Astrocyte (in vitro differentiated cells and primary cell): ENCODE measurements at regions not wholly inside any gene's neighbourhood (a gene's known extent, or its start where the extent isn't known, plus 50 kb on each side); places are given as distances from the start of the nearest gene placed in this dataset.

ENCODE experiments used
- DNase-seq: peaks from one replicate; pipeline ENCODE4 v3.0.0-alpha.2; 2010; ENCODE audit warnings: low read depth
- FAIRE-seq: peaks from 2 replicates; lab custom pipeline; 2011; peaks lifted over from hg19 to GRCh38; lab: Jason Lieb, UNC
- H2AFZ ChIP-seq: 2 replicates; pipeline ENCODE4 v1.6.0; 2012; ENCODE audit warnings: low read depth, low read length, inconsistent platforms
- H3K27ac ChIP-seq: 2 replicates; pipeline ENCODE4 v1.5.1; 2011; ENCODE audit warnings: low read depth, low read length, inconsistent platforms
- H3K27me3 ChIP-seq: 2 replicates; pipeline ENCODE4 v1.6.0; 2011; ENCODE audit warnings: low read length, inconsistent platforms; ENCODE audit not compliant: insufficient read depth
- H3K36me3 ChIP-seq: 2 replicates; pipeline ENCODE4 v1.5.1; 2011; ENCODE audit warnings: low read length, inconsistent platforms; ENCODE audit not compliant: insufficient read depth
- H3K4me1 ChIP-seq: 2 replicates; pipeline ENCODE4 v1.5.1; 2011; ENCODE audit warnings: low read length, inconsistent platforms; ENCODE audit not compliant: insufficient read depth
- H3K4me2 ChIP-seq: 2 replicates; pipeline ENCODE4 v1.6.0; 2012; ENCODE audit warnings: low read length, inconsistent platforms
- H3K4me3 ChIP-seq: 2 replicates; pipeline ENCODE4 v1.5.1; 2011; ENCODE audit warnings: low read depth, mild to moderate bottlenecking, low read length, inconsistent platforms; ENCODE audit not compliant: insufficient read depth
- H3K79me2 ChIP-seq: 2 replicates; pipeline ENCODE4 v1.6.0; 2012; ENCODE audit warnings: mild to moderate bottlenecking, low read length, inconsistent platforms; ENCODE audit not compliant: insufficient read depth
- H3K9ac ChIP-seq: 2 replicates; pipeline ENCODE4 v1.6.0; 2012; ENCODE audit warnings: mild to moderate bottlenecking, low read length, inconsistent platforms
- H3K9me3 ChIP-seq: 2 replicates; pipeline ENCODE4 v1.5.1; 2012; ENCODE audit warnings: low read depth, mild to moderate bottlenecking, low read length, inconsistent platforms; ENCODE audit not compliant: insufficient read depth
- H4K20me1 ChIP-seq: 2 replicates; pipeline ENCODE4 v1.6.0; 2012; ENCODE audit warnings: low read length, inconsistent platforms; ENCODE audit not compliant: insufficient read depth
- H3K27ac Mint-ChIP-seq: one replicate; pipeline ENCODE4 v1.8.0; 2021; ENCODE audit warnings: mild to moderate bottlenecking, mixed read lengths; ENCODE audit not compliant: unreplicated experiment
- H3K27me3 Mint-ChIP-seq: one replicate; pipeline ENCODE4 v1.8.0; 2021; ENCODE audit warnings: low read depth, mixed read lengths; ENCODE audit not compliant: unreplicated experiment
- H3K36me3 Mint-ChIP-seq: one replicate; pipeline ENCODE4 v1.8.0; 2021; ENCODE audit warnings: low read depth, mixed read lengths; ENCODE audit not compliant: unreplicated experiment
- H3K4me1 Mint-ChIP-seq: one replicate; pipeline ENCODE4 v1.8.0; 2021; ENCODE audit warnings: low read depth, mixed read lengths; ENCODE audit not compliant: unreplicated experiment
- H3K4me3 Mint-ChIP-seq: one replicate; pipeline ENCODE4 v1.8.0; 2021; ENCODE audit warnings: mild to moderate bottlenecking, moderate library complexity, mixed read lengths; ENCODE audit not compliant: unreplicated experiment
- H3K9me3 Mint-ChIP-seq: one replicate; pipeline ENCODE4 v1.8.0; 2021; ENCODE audit warnings: mild to moderate bottlenecking, mixed read lengths; ENCODE audit not compliant: unreplicated experiment
- CTCF ChIP-seq: IDR thresholded peaks from 2 replicates; pipeline ENCODE4 v1.5.1; 2011; ENCODE audit warnings: low read depth, mild to moderate bottlenecking, inconsistent platforms, low read length, moderate library complexity; ENCODE audit not compliant: insufficient read depth
- EZH2 ChIP-seq: IDR thresholded peaks from 2 replicates; pipeline ENCODE4 v1.6.1; 2012; ENCODE audit warnings: mild to moderate bottlenecking, low read length, inconsistent platforms; ENCODE audit not compliant: insufficient read depth

DNA sequence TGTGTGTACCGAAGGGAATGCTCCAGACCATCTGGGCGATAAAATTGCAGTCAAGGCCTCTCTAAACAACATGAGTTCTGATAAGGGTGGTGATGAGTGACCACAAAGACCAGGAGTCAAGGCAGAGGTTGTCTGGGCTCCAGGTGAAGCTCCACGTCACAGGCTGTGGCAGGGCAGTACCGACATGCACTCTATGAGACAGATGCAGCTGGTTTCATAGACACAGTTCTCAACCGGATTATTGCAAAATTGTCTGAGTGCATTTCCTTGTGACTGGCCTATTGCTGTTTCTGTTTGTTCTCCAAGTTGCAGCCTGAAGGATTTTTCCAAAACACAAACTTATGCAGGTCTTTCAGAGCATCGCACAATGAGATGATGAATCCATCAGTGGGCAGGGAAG lies 157.5 kb upstream of the HES1 start:
- Histone ChIP-seq H3K4me1 (peaks cover 29% of the 10 kb centered on the region), H3K79me2 (no peaks in the 10 kb centered on the region), H3K9me3 (no peaks in the 10 kb centered on the region), H2AFZ (no peak overlapping the region), H3K27me3 (peaks cover 49% of the 10 kb centered on the region), H3K4me2 (no peak overlapping the region), H4K20me1 (no peaks in the 10 kb centered on the region), H3K36me3 (no peaks in the 10 kb centered on the region), H3K4me3 (no peak overlapping the region), H3K27ac (no peak overlapping the region), H3K9ac (no peak overlapping the region)
- H3K9me3 Mint-ChIP-seq: peaks cover 6% of the 10 kb centered on the region
- peaks cover 19% of the 10 kb centered on the region for H3K4me1 Mint-ChIP-seq
- FAIRE-seq (no peak), DNase-seq (peak; percentile 76)
- no peak overlapping the region for H3K4me3 Mint-ChIP-seq
- H3K27ac Mint-ChIP-seq: no peak overlapping the region
- H3K36me3 Mint-ChIP-seq: peaks cover 2% of the 10 kb centered on the region
- H3K27me3 Mint-ChIP-seq: peaks cover 77% of the 10 kb centered on the region
- TF ChIP-seq EZH2 (no peak), CTCF (no peak)

DNA sequence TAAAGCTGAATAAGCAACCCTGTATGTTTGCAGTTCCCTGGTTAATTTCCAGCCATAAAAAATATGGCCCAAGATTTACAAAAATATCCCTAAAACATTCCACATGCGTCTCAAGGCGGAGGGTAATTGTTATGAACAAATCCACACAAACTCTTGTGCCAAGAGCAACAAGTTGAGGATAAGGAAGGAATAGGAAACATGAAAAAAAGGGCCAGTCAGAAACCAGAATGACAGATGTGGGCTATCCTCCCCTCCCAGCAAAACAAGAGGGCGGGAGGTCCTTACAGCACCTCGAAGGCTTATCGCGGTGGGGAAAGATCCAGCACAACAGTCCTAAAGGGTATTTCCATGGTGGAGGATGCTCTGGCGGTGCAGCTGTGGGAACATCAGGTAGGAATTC lies 155.6 kb upstream of the HES1 start:
- Mint-ChIP-seq H3K9me3 (peaks cover 6% of the 10 kb centered on the region), H3K27ac (no peak overlapping the region), H3K27me3 (peaks cover 88% of the 10 kb centered on the region), H3K36me3 (peaks cover 4% of the 10 kb centered on the region), H3K4me3 (no peak overlapping the region), H3K4me1 (peaks cover 1% of the 10 kb centered on the region)
- H3K9me3 ChIP-seq: no peaks in the 10 kb centered on the region
- no peaks in the 10 kb centered on the region for H4K20me1 ChIP-seq
- H3K4me1 ChIP-seq: peaks cover 12% of the 10 kb centered on the region
- no peaks in the 10 kb centered on the region for H3K36me3 ChIP-seq
- H3K4me2 ChIP-seq: no peak overlapping the region
- H3K27ac ChIP-seq: no peak overlapping the region
- H3K27me3 ChIP-seq: peaks cover 65% of the 10 kb centered on the region
- FAIRE-seq (no peak), DNase-seq (peak; percentile 70)
- no peak overlapping the region for H3K9ac ChIP-seq
- H3K79me2 ChIP-seq: no peaks in the 10 kb centered on the region
- TF ChIP-seq EZH2 (no peak), CTCF (no peak)
- H2AFZ ChIP-seq: no peak overlapping the region
- H3K4me3 ChIP-seq: no peak overlapping the region

DNA sequence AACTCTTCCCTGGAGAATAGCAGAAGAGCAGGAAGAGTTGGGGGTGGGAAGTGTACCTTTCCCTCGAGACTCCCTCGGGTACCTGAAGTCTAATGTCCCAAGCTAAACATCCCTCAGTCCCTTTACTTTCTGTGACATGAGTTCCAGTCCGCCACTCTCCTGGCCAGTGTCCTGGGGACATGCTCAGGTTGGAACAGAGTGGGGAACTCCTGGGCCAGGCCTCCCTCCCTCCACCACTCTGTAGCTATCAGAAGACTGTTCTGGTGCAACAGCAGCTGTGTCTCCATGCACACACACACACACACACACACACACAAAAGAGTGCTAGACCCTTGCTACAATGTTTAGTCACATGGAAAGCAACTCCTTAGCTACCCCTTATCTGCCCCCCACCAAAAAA lies 155.0 kb upstream of the HES1 start:
- no peaks in the 10 kb centered on the region for H3K36me3 ChIP-seq
- H3K79me2 ChIP-seq: no peaks in the 10 kb centered on the region
- peaks cover 6% of the 10 kb centered on the region for H3K9me3 Mint-ChIP-seq
- no peak overlapping the region for H3K9ac ChIP-seq
- DNase-seq (no peak), FAIRE-seq (no peak)
- H4K20me1 ChIP-seq: no peaks in the 10 kb centered on the region
- no peak overlapping the region for H3K4me3 ChIP-seq
- H3K4me3 Mint-ChIP-seq: no peak overlapping the region
- no peaks in the 10 kb centered on the region for H3K4me1 Mint-ChIP-seq
- no peak overlapping the region for H3K27ac ChIP-seq
- H2AFZ ChIP-seq: no peak overlapping the region
- H3K4me1 ChIP-seq: peaks cover 12% of the 10 kb centered on the region
- no peak overlapping the region for H3K27ac Mint-ChIP-seq
- H3K27me3 ChIP-seq: peaks cover 63% of the 10 kb centered on the region
- H3K4me2 ChIP-seq: no peak overlapping the region
- TF ChIP-seq EZH2 (no peak), CTCF (no peak)
- H3K9me3 ChIP-seq: no peaks in the 10 kb centered on the region
- H3K27me3 Mint-ChIP-seq: peaks cover 93% of the 10 kb centered on the region
- peaks cover 4% of the 10 kb centered on the region for H3K36me3 Mint-ChIP-seq
